ENCODE measurements at regions not wholly inside any gene's neighbourhood (a gene's known extent, or its start where the extent isn't known, plus 50 kb on each side); places are given as distances from the start of the nearest gene placed in this dataset.

DNA sequence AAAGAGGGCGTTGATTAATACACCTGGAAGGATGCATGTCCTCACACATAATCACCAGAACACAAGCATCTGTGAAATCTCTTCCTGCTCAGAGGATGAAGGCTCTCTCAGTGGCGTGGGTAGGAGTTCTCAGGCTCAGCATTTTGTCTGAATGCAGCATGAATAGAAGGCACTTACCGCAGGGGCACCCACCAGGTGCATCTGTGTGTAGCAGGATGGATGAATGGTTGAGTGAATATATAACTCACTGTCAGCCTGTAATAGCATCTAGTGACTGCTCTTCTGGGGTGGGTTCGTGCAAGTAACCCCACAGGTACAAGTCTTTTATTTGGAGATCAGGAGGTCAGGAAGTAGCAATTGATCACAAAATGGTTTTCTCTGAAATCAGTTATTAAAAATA lies 143.0 kb downstream of the SQOR start:
- Histone ChIP-seq H4K20me1 (ENCODE audit: insufficient read depth, low read length) (no peaks in the 10 kb centered on the region), H3K4me1 (ENCODE audit: insufficient read depth, low read length, severe bottlenecking) (no peaks in the 10 kb centered on the region), H3K27ac (ENCODE audit: low read depth, low read length, poor library complexity, severe bottlenecking) (no peak overlapping the region), H3K4me3 (ENCODE audit: low read depth, low read length, poor library complexity, severe bottlenecking) (no peak overlapping the region), H2AFZ (ENCODE audit: low read length) (no peak overlapping the region), H3K9me3 (ENCODE audit: low read length) (no peaks in the 10 kb centered on the region), H3K9me2 (ENCODE audit: low read depth, low read length) (no peaks in the 10 kb centered on the region), H3K27me3 (ENCODE audit: insufficient read depth, low read length) (no peaks in the 10 kb centered on the region), H3K9ac (ENCODE audit: low read length) (no peak overlapping the region), H3K36me3 (ENCODE audit: insufficient read depth, low read length) (no peaks in the 10 kb centered on the region), H3K79me2 (ENCODE audit: insufficient read depth, low read length) (no peaks in the 10 kb centered on the region), H3K4me2 (ENCODE audit: low read length) (no peak overlapping the region), H3F3A (ENCODE audit: insufficient read depth, low read length) (no peaks in the 10 kb centered on the region)
- TF ChIP-seq, protein P1, sequence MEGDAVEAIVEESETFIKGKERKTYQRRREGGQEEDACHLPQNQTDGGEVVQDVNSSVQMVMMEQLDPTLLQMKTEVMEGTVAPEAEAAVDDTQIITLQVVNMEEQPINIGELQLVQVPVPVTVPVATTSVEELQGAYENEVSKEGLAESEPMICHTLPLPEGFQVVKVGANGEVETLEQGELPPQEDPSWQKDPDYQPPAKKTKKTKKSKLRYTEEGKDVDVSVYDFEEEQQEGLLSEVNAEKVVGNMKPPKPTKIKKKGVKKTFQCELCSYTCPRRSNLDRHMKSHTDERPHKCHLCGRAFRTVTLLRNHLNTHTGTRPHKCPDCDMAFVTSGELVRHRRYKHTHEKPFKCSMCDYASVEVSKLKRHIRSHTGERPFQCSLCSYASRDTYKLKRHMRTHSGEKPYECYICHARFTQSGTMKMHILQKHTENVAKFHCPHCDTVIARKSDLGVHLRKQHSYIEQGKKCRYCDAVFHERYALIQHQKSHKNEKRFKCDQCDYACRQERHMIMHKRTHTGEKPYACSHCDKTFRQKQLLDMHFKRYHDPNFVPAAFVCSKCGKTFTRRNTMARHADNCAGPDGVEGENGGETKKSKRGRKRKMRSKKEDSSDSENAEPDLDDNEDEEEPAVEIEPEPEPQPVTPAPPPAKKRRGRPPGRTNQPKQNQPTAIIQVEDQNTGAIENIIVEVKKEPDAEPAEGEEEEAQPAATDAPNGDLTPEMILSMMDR (IDR thresholded peaks at IDR 0.05; ENCODE audit: low read length) = no peak
- no peak for TF ChIP-seq EZH2 (IDR thresholded peaks at IDR 0.05; ENCODE audit: borderline replicate concordance, low read length)

DNA sequence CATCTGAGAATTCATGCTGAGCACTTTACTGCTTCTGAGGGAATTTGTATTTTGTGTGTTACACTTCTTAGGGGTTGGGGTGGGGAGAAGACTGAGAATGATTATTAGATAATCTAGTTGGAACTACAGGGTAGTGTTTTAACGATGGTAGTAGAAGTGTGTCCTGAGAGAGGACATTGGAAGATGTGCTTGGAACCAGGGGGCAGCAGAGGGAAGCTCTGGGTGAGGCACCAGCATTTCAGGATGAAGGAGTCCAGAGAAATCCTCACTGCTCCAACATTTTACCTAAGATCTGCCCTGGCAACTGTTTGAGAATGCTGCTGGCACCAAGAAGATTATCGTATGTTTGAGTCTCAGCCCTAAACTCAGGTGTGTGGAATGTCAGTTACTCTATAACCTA lies 145.5 kb downstream of the SQOR start:
- Histone ChIP-seq H3F3A (ENCODE audit: insufficient read depth, low read length) (no peaks in the 10 kb centered on the region), H3K36me3 (ENCODE audit: insufficient read depth, low read length) (no peaks in the 10 kb centered on the region), H3K27me3 (ENCODE audit: insufficient read depth, low read length) (no peaks in the 10 kb centered on the region), H3K4me2 (ENCODE audit: low read length) (no peak overlapping the region), H3K4me3 (ENCODE audit: low read depth, low read length, poor library complexity, severe bottlenecking) (no peak overlapping the region), H4K20me1 (ENCODE audit: insufficient read depth, low read length) (no peaks in the 10 kb centered on the region), H2AFZ (ENCODE audit: low read length) (no peak overlapping the region), H3K9me3 (ENCODE audit: low read length) (no peaks in the 10 kb centered on the region), H3K27ac (ENCODE audit: low read depth, low read length, poor library complexity, severe bottlenecking) (no peak overlapping the region), H3K79me2 (ENCODE audit: insufficient read depth, low read length) (no peaks in the 10 kb centered on the region), H3K9me2 (ENCODE audit: low read depth, low read length) (no peaks in the 10 kb centered on the region), H3K4me1 (ENCODE audit: insufficient read depth, low read length, severe bottlenecking) (no peaks in the 10 kb centered on the region), H3K9ac (ENCODE audit: low read length) (no peak overlapping the region)
- TF ChIP-seq, protein P1 (IDR thresholded peaks at IDR 0.05; ENCODE audit: low read length) = no peak
- no peak for TF ChIP-seq EZH2 (IDR thresholded peaks at IDR 0.05; ENCODE audit: borderline replicate concordance, low read length)

DNA sequence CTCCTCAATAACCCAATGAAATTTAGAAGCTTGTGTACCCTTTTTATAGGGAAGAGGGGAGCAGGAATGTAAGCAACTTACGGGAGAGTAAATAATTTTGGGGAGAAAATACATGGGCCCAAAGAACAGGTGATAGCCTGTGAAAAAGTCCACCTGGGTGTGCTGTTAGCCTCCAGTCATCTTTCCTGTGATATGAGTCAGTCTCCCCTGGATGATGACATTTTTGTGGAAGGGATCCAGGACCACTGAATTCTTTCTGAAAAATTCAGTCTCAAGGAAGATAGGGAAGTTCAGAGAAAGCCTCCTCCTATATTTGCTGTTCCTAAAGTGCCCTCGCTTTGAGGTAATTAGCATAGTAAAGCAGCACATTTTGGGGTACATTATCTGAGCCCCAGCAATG lies 149.8 kb downstream of the SQOR start:
- Histone ChIP-seq H3K36me3 (ENCODE audit: insufficient read depth, low read length) (no peaks in the 10 kb centered on the region), H3K79me2 (ENCODE audit: insufficient read depth, low read length) (no peaks in the 10 kb centered on the region), H3K27ac (ENCODE audit: low read depth, low read length, poor library complexity, severe bottlenecking) (no peak overlapping the region), H3K4me2 (ENCODE audit: low read length) (no peak overlapping the region), H3K4me3 (ENCODE audit: low read depth, low read length, poor library complexity, severe bottlenecking) (no peak overlapping the region), H3K9me2 (ENCODE audit: low read depth, low read length) (no peaks in the 10 kb centered on the region), H3K9me3 (ENCODE audit: low read length) (no peaks in the 10 kb centered on the region), H3K9ac (ENCODE audit: low read length) (no peak overlapping the region), H4K20me1 (ENCODE audit: insufficient read depth, low read length) (no peaks in the 10 kb centered on the region), H2AFZ (ENCODE audit: low read length) (no peak overlapping the region), H3K27me3 (ENCODE audit: insufficient read depth, low read length) (no peaks in the 10 kb centered on the region), H3K4me1 (ENCODE audit: insufficient read depth, low read length, severe bottlenecking) (no peaks in the 10 kb centered on the region), H3F3A (ENCODE audit: insufficient read depth, low read length) (no peaks in the 10 kb centered on the region)
- TF ChIP-seq, protein P1 (IDR thresholded peaks at IDR 0.05; ENCODE audit: low read length) = no peak
- TF ChIP-seq EZH2 (IDR thresholded peaks at IDR 0.05; ENCODE audit: borderline replicate concordance, low read length) = no peak
